ENCODE measurements at regions not wholly inside any gene's neighbourhood (a gene's known extent, or its start where the extent isn't known, plus 50 kb on each side); places are given as distances from the start of the nearest gene placed in this dataset.

GRCh38 chrX:44058339-44058738 is 85.1 kb upstream of the NDP start:
- POLR2A ChIA-PET = no interaction called here

More at GRCh38 chrX:44058339-44058738, 85.1 kb upstream of the NDP start:
- no peak overlapping the region for H2AFZ ChIP-seq (ENCODE audit: low read depth, low read length, poor library complexity, severe bottlenecking)
- no peak for TF ChIP-seq SIN3A (IDR thresholded peaks at IDR 0.05; ENCODE audit: low read depth)
- TF ChIP-seq CBX3 (IDR thresholded peaks at IDR 0.05; ENCODE audit: low read depth) = no peak
- no peak for TF ChIP-seq YY1 (IDR thresholded peaks at IDR 0.05; ENCODE audit: extremely low read depth, insufficient replicate concordance, low read depth, low read length)
- TF ChIP-seq MAX (IDR thresholded peaks at IDR 0.05) = no peak
- TF ChIP-seq FOSL1 (IDR thresholded peaks at IDR 0.05; ENCODE audit: low read depth) = no peak
- no peak for TF ChIP-seq EZH2 (IDR thresholded peaks at IDR 0.05)
- TF ChIP-seq ZFX (IDR thresholded peaks at IDR 0.05) = no peak
- TF ChIP-seq EGR1 (IDR thresholded peaks at IDR 0.05; ENCODE audit: low read depth) = no peak
- no peak for TF ChIP-seq REST (IDR thresholded peaks at IDR 0.05; ENCODE audit: low read depth)
- TF ChIP-seq SRF (IDR thresholded peaks at IDR 0.05; ENCODE audit: low read depth) = no peak
- no peak for TF ChIP-seq POLR2AphosphoS5 (IDR thresholded peaks at IDR 0.05; ENCODE audit: low read depth, low read length)
- TF ChIP-seq CEBPB (IDR thresholded peaks at IDR 0.05; ENCODE audit: low read depth) = no peak
- peaks cover 0 to 12% of the 10 kb centered on the region in 2 experiments; a peak in 2 of 4 replicates for H3K4me1 ChIP-seq (ENCODE audit: control insufficient read depth in 1 of 2, insufficient read depth in 2 of 2, low read length in 2 of 2)
- H3K9ac ChIP-seq (ENCODE audit: low read length) = no peak overlapping the region
- H3K36me3 ChIP-seq (ENCODE audit: control insufficient read depth in 1 of 2, insufficient read depth in 2 of 2, low read length in 2 of 2) = no peaks in the 10 kb centered on the region
- no peak overlapping the region for H3K4me3 ChIP-seq (replicated peaks in 1 of 2; ENCODE audit: low read depth in 1 of 2, low read length in 2 of 2)
- no peak overlapping the region for H3K4me2 ChIP-seq (ENCODE audit: low read length)
- H3K9me2 ChIP-seq (ENCODE audit: insufficient read depth) = no peaks in the 10 kb centered on the region
- H4K20me1 ChIP-seq (ENCODE audit: insufficient read depth) = no peaks in the 10 kb centered on the region
- intact Hi-C loops (cut with micrococcal nuclease) = no loop called here
- H3K27me3 ChIP-seq (ENCODE audit: insufficient read depth, low read length) = no peaks in the 10 kb centered on the region
- H3K27ac ChIP-seq (ENCODE audit: low read depth, low read length) = no peak overlapping the region
- ChIA-PET RAD21 (ENCODE audit: low non-redundant PET in 1 of 2, low total read pairs in 2 of 2, uncharacterized antibody in 2 of 2, unreplicated experiment in 2 of 2) (no interaction called here), CTCF (no interaction called here)
- no TSS peak for BruUV-seq (replicated peaks)
- no peak for ATAC-seq
- H3K79me2 ChIP-seq (ENCODE audit: insufficient read depth, low read length) = no peaks in the 10 kb centered on the region
- no peak for DNase-seq (ENCODE audit: low read depth, low spot score)
- no peaks in the 10 kb centered on the region for H3K9me3 ChIP-seq (ENCODE audit: control insufficient read depth in 1 of 2, insufficient read depth in 1 of 2, low read depth in 1 of 2, low read length in 2 of 2)
